Activated CD4-positive, alpha-beta T cell treated with anti-CD3 and anti-CD28 coated beads, Interleukin-2, amount 10 ng/mL, durations not matched to agents 7 days and 5 days (primary cell): ENCODE measurements at regions not wholly inside any gene's neighbourhood (a gene's known extent, or its start where the extent isn't known, plus 50 kb on each side); places are given as distances from the start of the nearest gene placed in this dataset.

ENCODE experiments used
- CTCF ChIA-PET: fragments of 350-600 bp; sonication (Branson Sonifier 250); formaldehyde crosslinking; loops from one replicate; lab custom pipeline; 2021; ENCODE audit warnings: antibody characterized with exemption; lab: Charles Lee
- POLR2A ChIA-PET: fragments of 350-600 bp; sonication (Branson Sonifier 250); formaldehyde crosslinking; loops from one replicate; lab custom pipeline; 2021; ENCODE audit warnings: antibody characterized with exemption; lab: Charles Lee
- DNase-seq: peaks from one replicate; pipeline ENCODE4 v3.0.0-alpha.2; 2020
- H3K27ac Mint-ChIP-seq: one replicate; pipeline ENCODE4 v1.8.0; 2021; ENCODE audit warnings: mild to moderate bottlenecking, moderate library complexity, mixed read lengths
- H3K27me3 Mint-ChIP-seq: one replicate; pipeline ENCODE4 v1.8.0; 2021; ENCODE audit warnings: mixed read lengths
- H3K36me3 Mint-ChIP-seq: one replicate; pipeline ENCODE4 v1.8.0; 2021; ENCODE audit warnings: low read depth, mixed read lengths
- H3K4me1 Mint-ChIP-seq: one replicate; pipeline ENCODE4 v1.8.0; 2021; ENCODE audit warnings: mixed read lengths
- H3K4me3 Mint-ChIP-seq: one replicate; pipeline ENCODE4 v1.8.0; 2021; ENCODE audit warnings: mild to moderate bottlenecking, moderate library complexity, mixed read lengths
- H3K9me3 Mint-ChIP-seq: one replicate; pipeline ENCODE4 v1.8.0; 2021; ENCODE audit warnings: mixed read lengths

- H3K9me3 Mint-ChIP-seq: no peaks in the 10 kb centered on the region
Observed at GRCh38 chr11:112421879-112422278, 161.2 kb upstream of the PLET1 start.

GRCh38 chr11:112425121-112425520 is 164.5 kb upstream of the PLET1 start:
- DNase-seq: no peak
- CTCF ChIA-PET: interaction anchor here (0.6 kb wide), 1 partner anchor 48 kb away, joined by 3 read pairs; no protein-coding TSS in a partner anchor
- Mint-ChIP-seq H3K4me1 (no peaks in the 10 kb centered on the region), H3K4me3 (no peak overlapping the region), H3K27ac (no peak overlapping the region), H3K36me3 (no peaks in the 10 kb centered on the region), H3K27me3 (peaks cover 12% of the 10 kb centered on the region), H3K9me3 (no peaks in the 10 kb centered on the region)
- POLR2A ChIA-PET: no interaction called here

More at GRCh38 chr11:112421879-112422278, 161.2 kb upstream of the PLET1 start:
- Mint-ChIP-seq H3K27me3 (peaks cover 12% of the 10 kb centered on the region), H3K36me3 (no peaks in the 10 kb centered on the region), H3K27ac (no peak overlapping the region), H3K4me3 (no peak overlapping the region), H3K4me1 (peaks cover 5% of the 10 kb centered on the region)
- POLR2A ChIA-PET: no interaction called here
- DNase-seq: no peak
- CTCF ChIA-PET: no interaction called here

GRCh38 chr11:112437096-112437495 is 176.4 kb upstream of the PLET1 start:
- CTCF ChIA-PET: interaction anchor here (0.5 kb wide), 1 partner anchor 157 kb away, joined by 3 read pairs; no protein-coding TSS in a partner anchor
- Mint-ChIP-seq H3K36me3 (no peaks in the 10 kb centered on the region), H3K4me1 (no peaks in the 10 kb centered on the region), H3K27me3 (peaks cover 23% of the 10 kb centered on the region), H3K9me3 (peaks cover 22% of the 10 kb centered on the region), H3K27ac (no peak overlapping the region), H3K4me3 (no peak overlapping the region)
- POLR2A ChIA-PET: no interaction called here
- DNase-seq: no peak

GRCh38 chr11:112439614-112440013 is 179.0 kb upstream of the PLET1 start:
- ChIA-PET POLR2A (no interaction called here), CTCF (no interaction called here)
- DNase-seq: no peak
- no peak overlapping the region for H3K4me3 Mint-ChIP-seq
- H3K9me3 Mint-ChIP-seq: peaks cover 29% of the 10 kb centered on the region
- peaks cover 28% of the 10 kb centered on the region for H3K27me3 Mint-ChIP-seq
- no peaks in the 10 kb centered on the region for H3K4me1 Mint-ChIP-seq
- no peaks in the 10 kb centered on the region for H3K36me3 Mint-ChIP-seq
- no peak overlapping the region for H3K27ac Mint-ChIP-seq

- POLR2A ChIA-PET: no interaction called here
- DNase-seq: no peak
- Mint-ChIP-seq H3K27ac (no peak overlapping the region), H3K27me3 (peaks cover 27% of the 10 kb centered on the region), H3K36me3 (no peaks in the 10 kb centered on the region), H3K9me3 (peaks cover 34% of the 10 kb centered on the region), H3K4me1 (no peaks in the 10 kb centered on the region), H3K4me3 (no peak overlapping the region)
- CTCF ChIA-PET: no interaction called here
Observed at GRCh38 chr11:112440518-112440917, 179.9 kb upstream of the PLET1 start.

GRCh38 chr11:112448168-112448567 is 187.5 kb upstream of the PLET1 start:
- DNase-seq: no peak
- no peak overlapping the region for H3K4me3 Mint-ChIP-seq
- H3K27ac Mint-ChIP-seq: no peak overlapping the region
- H3K9me3 Mint-ChIP-seq: peaks cover 16% of the 10 kb centered on the region
- H3K36me3 Mint-ChIP-seq: no peaks in the 10 kb centered on the region
- peaks cover 2% of the 10 kb centered on the region for H3K27me3 Mint-ChIP-seq
- ChIA-PET CTCF (interaction anchor here (0.8 kb wide), 1 partner anchor 14 kb away, joined by 4 read pairs; no protein-coding TSS in a partner anchor), POLR2A (no interaction called here)
- no peaks in the 10 kb centered on the region for H3K4me1 Mint-ChIP-seq

GRCh38 chr11:112448806-112449205 is 188.1 kb upstream of the PLET1 start:
- Mint-ChIP-seq H3K9me3 (peaks cover 16% of the 10 kb centered on the region), H3K27ac (no peak overlapping the region), H3K27me3 (peaks cover 2% of the 10 kb centered on the region), H3K4me1 (no peaks in the 10 kb centered on the region), H3K36me3 (no peaks in the 10 kb centered on the region), H3K4me3 (no peak overlapping the region)
- ChIA-PET CTCF (interaction anchor here (0.5 to 0.6 kb wide), 2 partner anchors 45 to 67 kb away, joined by 3 read pairs; no protein-coding TSS in a partner anchor), POLR2A (no interaction called here)
- DNase-seq: no peak

- Mint-ChIP-seq H3K36me3 (peaks cover 2% of the 10 kb centered on the region), H3K4me3 (no peak overlapping the region), H3K9me3 (peaks cover 8% of the 10 kb centered on the region), H3K27ac (no peak overlapping the region), H3K4me1 (peaks cover 8% of the 10 kb centered on the region), H3K27me3 (no peaks in the 10 kb centered on the region)
- ChIA-PET POLR2A (no interaction called here), CTCF (no interaction called here)
- DNase-seq: no peak
Observed at GRCh38 chr11:112451250-112451649, 190.6 kb upstream of the PLET1 start.

GRCh38 chr11:112453601-112454577 is 193.2 kb upstream of the PLET1 start:
- peak; percentile 18 for DNase-seq
- no peak overlapping the region for H3K4me3 Mint-ChIP-seq
- H3K27me3 Mint-ChIP-seq: no peaks in the 10 kb centered on the region
- peaks cover 2% of the 10 kb centered on the region for H3K36me3 Mint-ChIP-seq
- ChIA-PET POLR2A (no interaction called here), CTCF (interaction anchor here (0.6 to 1.6 kb wide), 2 partner anchors 172 to 223 kb away, joined by 6 to 7 read pairs; no protein-coding TSS in a partner anchor)
- peaks cover 8% of the 10 kb centered on the region for H3K4me1 Mint-ChIP-seq
- no peak overlapping the region for H3K27ac Mint-ChIP-seq
- H3K9me3 Mint-ChIP-seq: peaks cover 8% of the 10 kb centered on the region

- peaks cover 8% of the 10 kb centered on the region for H3K4me1 Mint-ChIP-seq
- POLR2A ChIA-PET: no interaction called here
- no peaks in the 10 kb centered on the region for H3K27me3 Mint-ChIP-seq
- DNase-seq: no peak
- H3K4me3 Mint-ChIP-seq: no peak overlapping the region
- CTCF ChIA-PET: interaction anchor here (0.8 kb wide), 1 partner anchor 17 kb away, joined by 6 read pairs; no protein-coding TSS in a partner anchor
- peaks cover 8% of the 10 kb centered on the region for H3K9me3 Mint-ChIP-seq
- no peak overlapping the region for H3K27ac Mint-ChIP-seq
- peaks cover 2% of the 10 kb centered on the region for H3K36me3 Mint-ChIP-seq
Observed at GRCh38 chr11:112454841-112455240, 194.2 kb upstream of the PLET1 start.

GRCh38 chr11:112455791-112456190 is 195.1 kb upstream of the PLET1 start:
- no peaks in the 10 kb centered on the region for H3K27me3 Mint-ChIP-seq
- DNase-seq: no peak
- H3K36me3 Mint-ChIP-seq: peaks cover 2% of the 10 kb centered on the region
- H3K4me3 Mint-ChIP-seq: no peak overlapping the region
- POLR2A ChIA-PET: no interaction called here
- CTCF ChIA-PET: no interaction called here
- peaks cover 8% of the 10 kb centered on the region for H3K9me3 Mint-ChIP-seq
- H3K27ac Mint-ChIP-seq: no peak overlapping the region
- peaks cover 8% of the 10 kb centered on the region for H3K4me1 Mint-ChIP-seq

GRCh38 chr11:112457532-112457931 is 196.9 kb upstream of the PLET1 start:
- H3K27me3 Mint-ChIP-seq: no peaks in the 10 kb centered on the region
- ChIA-PET CTCF (no interaction called here), POLR2A (no interaction called here)
- peaks cover 8% of the 10 kb centered on the region for H3K9me3 Mint-ChIP-seq
- peaks cover 2% of the 10 kb centered on the region for H3K36me3 Mint-ChIP-seq
- H3K4me3 Mint-ChIP-seq: no peak overlapping the region
- peaks cover 8% of the 10 kb centered on the region for H3K4me1 Mint-ChIP-seq
- DNase-seq: no peak
- H3K27ac Mint-ChIP-seq: no peak overlapping the region

- CTCF ChIA-PET: no interaction called here
- H3K4me1 Mint-ChIP-seq: peaks cover 8% of the 10 kb centered on the region
- H3K36me3 Mint-ChIP-seq: peaks cover 2% of the 10 kb centered on the region
Observed at GRCh38 chr11:112459001-112459400, 198.3 kb upstream of the PLET1 start.

More at GRCh38 chr11:112459001-112459400, 198.3 kb upstream of the PLET1 start:
- POLR2A ChIA-PET: no interaction called here
- H3K27me3 Mint-ChIP-seq: peaks cover 2% of the 10 kb centered on the region
- peaks cover 8% of the 10 kb centered on the region for H3K9me3 Mint-ChIP-seq
- DNase-seq: no peak
- no peak overlapping the region for H3K27ac Mint-ChIP-seq
- H3K4me3 Mint-ChIP-seq: no peak overlapping the region
